Esophagus squamous epithelium (tissue), 4 donors: ENCODE measurements at regions not wholly inside any gene's neighbourhood (a gene's known extent, or its start where the extent isn't known, plus 50 kb on each side); places are given as distances from the start of the nearest gene placed in this dataset.

ENCODE experiments used
- CTCF ChIP-seq, 6 experiments: fragments of 450-650 bp in 4 of 6; fragments of 200-600 bp in 2 of 6; sonication (generic) in 2 of 6; IDR thresholded peaks; one replicate each; pipeline ENCODE4 v1.5.1; 2016 to 2019; ENCODE audit warnings: antibody characterized with exemption in 6 of 6, mild to moderate bottlenecking in 4 of 6, moderate library complexity in 4 of 6
- POLR2A ChIP-seq, 4 donors: fragments of 450-650 bp; IDR thresholded peaks; one replicate each; pipeline ENCODE4 v1.6.1; 2017; ENCODE audit warnings: antibody characterized with exemption in 4 of 4, mild to moderate bottlenecking in 4 of 4, moderate library complexity in 3 of 4

- no peak for TF ChIP-seq POLR2A (IDR thresholded peaks at IDR 0.05)
- TF ChIP-seq CTCF (IDR thresholded peaks at IDR 0.05): no peak
These were observed 183.7 kb upstream of the TCERG1L start for GRCh38 chr10:131495224-131495623.
